GM19452 (cell line): ENCODE measurements at regions not wholly inside any gene's neighbourhood (a gene's known extent, or its start where the extent isn't known, plus 50 kb on each side); places are given as distances from the start of the nearest gene placed in this dataset.

Source experiments
- ATAC-seq: cut with Tn5 transposase; IDR thresholded peaks from one replicate; pipeline ENCODE4 v1.9.1; 2021; ENCODE audit not compliant: unreplicated experiment

GRCh38 chr3:113136071-113136470 is 75.3 kb upstream of the BOC start:
- no peak for ATAC-seq

GRCh38 chr3:113136544-113136943 is 74.8 kb upstream of the BOC start:
- ATAC-seq, result no peak

GRCh38 chr3:113138839-113139743 is 72.3 kb upstream of the BOC start:
- no peak for ATAC-seq

DNA sequence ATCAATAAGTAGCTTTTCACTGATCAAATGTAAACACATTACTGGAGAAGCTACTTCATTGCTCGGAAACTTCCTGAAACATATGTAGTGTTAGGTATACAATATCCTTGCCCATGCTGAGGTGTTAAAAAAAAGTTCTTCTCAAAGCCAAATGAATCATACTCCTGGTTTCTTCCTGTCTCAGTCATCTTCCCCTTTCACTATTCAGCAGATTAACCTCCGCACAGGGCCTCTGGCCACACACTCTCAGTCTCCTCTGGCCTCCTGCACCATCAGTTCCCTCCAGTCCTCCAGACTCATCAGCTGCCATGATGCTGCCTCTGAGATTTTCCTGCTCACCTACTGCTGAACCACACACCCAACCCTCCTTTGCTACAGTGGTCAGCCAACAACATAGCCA is 70.5 kb upstream of the BOC start:
- ATAC-seq, result no peak

GRCh38 chr3:113141543-113141942 is 69.8 kb upstream of the BOC start:
- ATAC-seq, result no peak

GRCh38 chr3:113142476-113142875 is 68.9 kb upstream of the BOC start:
- ATAC-seq, result no peak

- ATAC-seq, result no peak
Observed at GRCh38 chr3:113143353-113143752, 68.0 kb upstream of the BOC start.

GRCh38 chr3:113147681-113148261 is 63.6 kb upstream of the BOC start:
- no peak for ATAC-seq

DNA sequence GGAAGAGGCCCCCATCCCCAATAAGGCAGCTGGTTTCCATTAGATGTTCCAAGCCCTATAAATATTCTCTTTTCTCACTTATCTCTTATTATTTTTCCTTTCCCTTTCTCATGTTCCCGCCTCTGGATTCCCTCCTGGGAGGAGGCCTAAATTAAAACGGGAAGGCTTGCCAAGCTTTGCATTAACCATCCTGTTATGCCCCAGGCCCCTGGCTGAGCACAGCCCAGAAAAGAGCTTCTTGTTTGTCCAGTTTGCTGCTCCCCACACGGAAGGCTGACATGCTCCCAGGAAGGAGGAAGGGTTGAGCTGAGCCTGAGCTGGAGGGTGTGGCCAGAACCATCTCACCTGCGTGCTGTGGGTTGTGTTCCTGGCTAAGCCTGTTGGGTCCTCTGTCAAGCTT is 63.1 kb upstream of the BOC start:
- ATAC-seq, result no peak

- no peak for ATAC-seq
Observed at GRCh38 chr3:113150250-113150649, 61.1 kb upstream of the BOC start.

- no peak for ATAC-seq
Observed at GRCh38 chr3:113151461-113152031, 59.8 kb upstream of the BOC start.

- ATAC-seq, result no peak
Observed at GRCh38 chr3:113152849-113153248, 58.5 kb upstream of the BOC start.

- peak; percentile 78 for ATAC-seq
Observed at GRCh38 chr3:113153499-113154107, 57.8 kb upstream of the BOC start.

GRCh38 chr3:113156816-113157333 is 54.5 kb upstream of the BOC start:
- no peak for ATAC-seq

DNA sequence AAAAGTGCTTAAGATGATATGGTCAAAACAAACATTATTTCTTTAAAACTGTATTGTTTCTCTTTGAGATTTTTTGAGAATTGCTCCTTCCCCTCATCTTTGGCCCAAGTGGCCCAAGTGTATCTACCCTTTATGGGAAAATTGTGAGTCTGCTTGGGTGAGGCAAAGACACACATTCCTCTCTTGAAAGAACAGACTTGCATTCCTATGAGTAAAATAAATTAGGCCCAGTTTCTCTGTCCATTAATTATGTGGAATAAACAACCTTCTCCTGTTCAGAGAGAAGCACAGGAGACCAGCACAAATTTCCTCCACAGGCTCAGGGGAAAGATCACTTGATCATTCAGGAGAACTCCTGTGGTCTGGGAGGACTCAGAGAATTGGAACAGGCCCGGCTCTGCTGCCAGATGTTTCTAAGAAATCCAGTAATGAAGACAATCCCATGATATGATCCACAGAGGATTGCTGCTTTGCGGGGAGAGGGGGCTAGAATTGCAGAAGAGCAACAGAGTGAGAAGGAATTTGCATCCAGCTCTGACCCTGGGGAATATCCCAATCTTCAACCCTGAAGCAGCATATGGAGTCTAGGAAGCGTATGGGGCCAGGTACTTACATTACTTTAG is 53.8 kb upstream of the BOC start:
- ATAC-seq, result no peak

GRCh38 chr3:113158171-113158570 is 53.2 kb upstream of the BOC start:
- ATAC-seq, result no peak
